ENCODE measurements at regions not wholly inside any gene's neighbourhood (a gene's known extent, or its start where the extent isn't known, plus 50 kb on each side); places are given as distances from the start of the nearest gene placed in this dataset.
A peak's percentile ranks its signal among the peaks of the same experiment; 100 is the strongest.

DNA sequence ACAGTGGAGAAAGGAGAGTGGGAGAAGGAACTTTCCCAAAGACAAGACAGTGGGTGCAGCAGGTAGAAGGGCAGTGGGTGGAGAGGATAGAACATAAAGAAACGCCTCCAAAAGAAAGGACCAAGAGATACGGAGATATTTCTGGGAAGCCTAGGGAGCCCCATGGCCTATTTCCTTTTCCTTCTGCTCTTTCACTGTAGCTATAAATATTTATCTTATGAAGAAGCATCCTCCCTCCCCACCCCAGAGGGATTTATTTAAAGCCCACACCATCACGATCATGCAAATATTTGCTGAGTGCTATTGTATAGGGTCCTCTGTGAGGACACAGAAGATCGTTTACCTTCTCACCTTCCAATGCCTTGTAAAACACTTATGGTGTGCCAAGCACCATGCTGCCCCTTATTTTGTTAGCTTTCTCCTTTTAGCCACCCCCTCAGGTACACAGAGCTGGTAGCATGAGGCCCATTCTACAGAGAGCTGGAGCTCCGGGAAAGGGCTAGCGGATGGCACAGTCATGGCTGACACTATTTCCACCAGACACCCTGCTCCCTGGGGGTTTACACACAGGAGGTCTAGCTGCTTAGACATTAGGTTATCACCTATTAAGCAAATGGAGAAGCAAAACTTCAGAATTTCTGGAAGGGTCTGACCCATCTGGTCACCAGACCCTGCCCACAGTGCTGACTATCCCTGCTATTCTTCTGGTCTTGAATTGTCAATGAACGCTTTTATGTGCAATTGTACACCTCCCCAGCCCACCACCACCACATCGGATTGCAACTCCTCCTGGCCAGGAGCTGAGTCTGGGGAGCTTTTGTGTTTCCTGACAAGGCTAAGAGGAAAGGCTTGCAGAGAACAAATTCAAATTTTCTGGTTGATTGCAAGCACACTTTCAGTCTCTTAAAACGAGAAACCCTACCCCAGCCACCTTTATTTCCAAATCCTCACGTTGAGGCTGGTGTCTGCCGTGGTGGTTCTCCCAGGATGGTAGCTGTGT is 91.8 kb upstream of the KLF7 start:
- WGBS, 4 donors = 53 to 65% (median 62%) methylated on average over 11 of the region's 11 CpGs
- peak overlapping the region in 11 of 12 donors; percentile 39 to 77 (median 56) for H3K27ac ChIP-seq
- no peak overlapping the region for H3K4me3 ChIP-seq
- H3K4me1 ChIP-seq = peaks cover 15 to 65% (median 42%) of the 10 kb centered on the region in 12 donors
- DNase-seq = no peak
- H3K27me3 ChIP-seq = no peaks in the 10 kb centered on the region
- no peaks in the 10 kb centered on the region for H3K9me3 ChIP-seq
- TF ChIP-seq, protein P1, sequence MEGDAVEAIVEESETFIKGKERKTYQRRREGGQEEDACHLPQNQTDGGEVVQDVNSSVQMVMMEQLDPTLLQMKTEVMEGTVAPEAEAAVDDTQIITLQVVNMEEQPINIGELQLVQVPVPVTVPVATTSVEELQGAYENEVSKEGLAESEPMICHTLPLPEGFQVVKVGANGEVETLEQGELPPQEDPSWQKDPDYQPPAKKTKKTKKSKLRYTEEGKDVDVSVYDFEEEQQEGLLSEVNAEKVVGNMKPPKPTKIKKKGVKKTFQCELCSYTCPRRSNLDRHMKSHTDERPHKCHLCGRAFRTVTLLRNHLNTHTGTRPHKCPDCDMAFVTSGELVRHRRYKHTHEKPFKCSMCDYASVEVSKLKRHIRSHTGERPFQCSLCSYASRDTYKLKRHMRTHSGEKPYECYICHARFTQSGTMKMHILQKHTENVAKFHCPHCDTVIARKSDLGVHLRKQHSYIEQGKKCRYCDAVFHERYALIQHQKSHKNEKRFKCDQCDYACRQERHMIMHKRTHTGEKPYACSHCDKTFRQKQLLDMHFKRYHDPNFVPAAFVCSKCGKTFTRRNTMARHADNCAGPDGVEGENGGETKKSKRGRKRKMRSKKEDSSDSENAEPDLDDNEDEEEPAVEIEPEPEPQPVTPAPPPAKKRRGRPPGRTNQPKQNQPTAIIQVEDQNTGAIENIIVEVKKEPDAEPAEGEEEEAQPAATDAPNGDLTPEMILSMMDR (IDR thresholded peaks at IDR 0.05) = no peak
- TF ChIP-seq POLR2A (IDR thresholded peaks at IDR 0.05) = no peak
- no peak for ATAC-seq
- intact Hi-C loops (cut with DNase I) = loop anchor here in 5 of 10 donors (1.0 to 10.0 kb wide), 5 partner anchors 73 to 91 kb away; partner anchors contain the start of gene KLF7 (in 2 of the 5)
- H3K36me3 ChIP-seq = no peaks in the 10 kb centered on the region

DNA sequence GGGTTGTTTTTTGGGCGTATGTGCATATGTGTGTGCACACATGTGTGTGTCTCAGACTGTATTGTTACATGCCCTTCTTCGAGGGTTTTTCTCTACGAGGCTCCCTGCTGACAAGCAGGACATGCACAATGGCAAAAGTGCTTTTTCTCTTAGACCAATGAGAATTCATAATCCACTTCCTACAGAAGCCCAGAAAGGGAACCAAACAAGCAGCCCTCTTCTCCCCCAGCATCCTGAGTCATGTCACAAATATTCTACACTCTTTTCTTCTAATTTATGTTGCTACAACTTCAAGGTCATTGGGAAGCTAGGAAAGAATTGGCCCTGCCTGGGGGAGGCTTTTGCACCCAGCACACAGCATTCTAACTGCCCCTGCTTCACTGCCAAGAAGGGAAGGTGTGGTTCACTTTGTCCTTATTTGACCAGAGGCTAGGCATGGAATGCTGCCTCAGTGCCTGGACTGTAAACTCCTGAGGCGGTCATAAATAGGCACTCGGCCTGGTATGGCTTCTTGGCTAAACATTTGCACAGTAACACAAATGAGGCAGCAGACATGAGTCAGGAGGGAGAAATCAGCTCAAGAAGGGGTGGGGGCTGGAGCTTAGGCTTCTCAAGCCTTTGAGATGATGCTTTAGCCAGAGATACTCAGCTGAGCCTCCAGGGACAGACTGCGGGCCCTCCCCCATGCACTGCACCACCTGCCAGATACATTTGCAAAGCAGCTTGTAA is 92.7 kb upstream of the KLF7 start:
- Histone ChIP-seq H3K4me1 (peaks cover 15 to 65% (median 42%) of the 10 kb centered on the region in 12 donors), H3K9me3 (no peaks in the 10 kb centered on the region), H3K27ac (peak overlapping the region; percentile 30 to 77 (median 56)), H3K4me3 (no peak overlapping the region), H3K27me3 (no peaks in the 10 kb centered on the region), H3K36me3 (no peaks in the 10 kb centered on the region)
- intact Hi-C loops (cut with DNase I) = loop anchor here in 5 of 10 donors (1.0 to 10.0 kb wide), 5 partner anchors 74 to 92 kb away; partner anchors contain the start of gene KLF7 (in 2 of the 5)
- ATAC-seq (peak; percentile 74 to 90 (median 89)), DNase-seq (peak in 4 of 5 donors; percentile 51 to 84 (median 62))
- 17 to 32% (median 17%) methylated on average over 6 of the region's 6 CpGs for WGBS, 4 donors
- TF ChIP-seq, protein P1 (IDR thresholded peaks at IDR 0.05) = no peak
- TF ChIP-seq POLR2A (IDR thresholded peaks at IDR 0.05) = no peak

DNA sequence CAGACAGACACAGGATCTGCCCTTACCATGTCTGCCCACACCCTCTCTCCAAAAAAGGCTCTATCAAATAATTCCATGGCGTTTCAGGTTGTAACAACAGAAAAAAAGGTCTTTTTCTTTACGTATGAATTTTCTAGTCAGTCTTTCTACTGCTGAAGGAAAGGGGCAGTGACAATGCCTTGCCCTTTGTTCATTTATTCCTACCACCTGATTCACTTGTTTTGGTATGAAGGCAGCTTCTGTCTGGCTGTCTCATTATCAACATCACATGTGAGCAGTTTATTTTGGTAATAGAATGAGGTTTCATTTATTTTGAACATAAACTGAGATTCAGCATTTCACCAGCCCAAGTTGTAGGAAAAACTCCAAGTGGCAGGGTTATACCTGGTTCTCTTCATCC is 94.3 kb upstream of the KLF7 start:
- intact Hi-C loops (cut with DNase I) = no loop called here
- H3K27me3 ChIP-seq = no peaks in the 10 kb centered on the region
- TF ChIP-seq, protein P1 (IDR thresholded peaks at IDR 0.05) = no peak
- no peak for TF ChIP-seq POLR2A (IDR thresholded peaks at IDR 0.05)
- WGBS, 4 donors = 78 to 90% (median 84%) methylated on average over 2 of the region's 2 CpGs
- H3K4me1 ChIP-seq = peaks cover 15 to 50% (median 41%) of the 10 kb centered on the region in 12 donors
- H3K27ac ChIP-seq = peak overlapping the region in 3 of 12 donors; percentile 6 to 77 (median 64)
- no peaks in the 10 kb centered on the region for H3K9me3 ChIP-seq
- no peaks in the 10 kb centered on the region for H3K36me3 ChIP-seq
- DNase-seq (no peak), ATAC-seq (no peak)
- H3K4me3 ChIP-seq = no peak overlapping the region

DNA sequence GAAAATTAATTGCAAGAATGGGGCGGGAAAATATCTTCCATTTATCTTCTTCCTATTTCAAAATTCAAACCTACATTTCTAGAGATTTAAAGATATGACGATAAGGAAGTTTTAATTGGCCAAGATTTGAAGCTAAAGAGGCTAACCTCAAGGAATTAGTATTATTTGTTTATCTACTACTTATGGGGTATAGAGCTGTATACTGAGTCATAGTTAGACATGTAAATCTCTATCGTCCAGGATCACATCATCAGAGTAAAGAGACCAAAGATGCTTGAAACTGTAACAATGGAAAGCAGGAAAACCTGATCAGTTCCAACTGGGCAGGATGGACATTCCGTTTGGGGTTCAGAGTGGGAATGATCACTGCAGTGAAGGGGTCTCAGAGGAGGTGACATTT is 95.2 kb upstream of the KLF7 start:
- no peak overlapping the region for H3K27ac ChIP-seq

More for the DNA sequence above, 95.2 kb upstream of the KLF7 start:
- Histone ChIP-seq H3K36me3 (no peaks in the 10 kb centered on the region), H3K27me3 (no peaks in the 10 kb centered on the region), H3K4me3 (no peak overlapping the region), H3K9me3 (no peaks in the 10 kb centered on the region), H3K4me1 (peaks cover 15 to 47% (median 38%) of the 10 kb centered on the region in 12 donors)
- ATAC-seq (no peak), DNase-seq (no peak)
- TF ChIP-seq POLR2A (IDR thresholded peaks at IDR 0.05) = no peak
- TF ChIP-seq, protein P1 (IDR thresholded peaks at IDR 0.05) = no peak
- intact Hi-C loops (cut with DNase I) = no loop called here
- 92 to 97% (median 94%) methylated on average over 4 of the region's 4 CpGs for WGBS, 4 donors

Data from heart left ventricle (tissue), 16 donors.